DMS53 (cell line): ENCODE measurements at regions not wholly inside any gene's neighbourhood (a gene's known extent, or its start where the extent isn't known, plus 50 kb on each side); places are given as distances from the start of the nearest gene placed in this dataset.

ENCODE experiments used
- DNase-seq: peaks from one replicate; lab custom pipeline; 2025; lab: John Stamatoyannopoulos, UW

GRCh38 chr2:111712361-111712760, 171.6 kb downstream of the ANAPC1 start:
- no peak for DNase-seq

- no peak for DNase-seq
These were observed 171.0 kb downstream of the ANAPC1 start for GRCh38 chr2:111712940-111713515.

GRCh38 chr2:111715987-111716904, 167.7 kb downstream of the ANAPC1 start:
- no peak for DNase-seq

- no peak for DNase-seq
These were observed 166.9 kb downstream of the ANAPC1 start for GRCh38 chr2:111716905-111717775.
